Fibroblast of skin of left quadriceps (primary cell): ENCODE measurements at regions not wholly inside any gene's neighbourhood (a gene's known extent, or its start where the extent isn't known, plus 50 kb on each side); places are given as distances from the start of the nearest gene placed in this dataset.

Experiments
- DNase-seq, 2 experiments: peaks; one replicate each; pipeline ENCODE4 v3.0.0-alpha.2; 2013; ENCODE audit warnings: low read depth in 2 of 2

DNA sequence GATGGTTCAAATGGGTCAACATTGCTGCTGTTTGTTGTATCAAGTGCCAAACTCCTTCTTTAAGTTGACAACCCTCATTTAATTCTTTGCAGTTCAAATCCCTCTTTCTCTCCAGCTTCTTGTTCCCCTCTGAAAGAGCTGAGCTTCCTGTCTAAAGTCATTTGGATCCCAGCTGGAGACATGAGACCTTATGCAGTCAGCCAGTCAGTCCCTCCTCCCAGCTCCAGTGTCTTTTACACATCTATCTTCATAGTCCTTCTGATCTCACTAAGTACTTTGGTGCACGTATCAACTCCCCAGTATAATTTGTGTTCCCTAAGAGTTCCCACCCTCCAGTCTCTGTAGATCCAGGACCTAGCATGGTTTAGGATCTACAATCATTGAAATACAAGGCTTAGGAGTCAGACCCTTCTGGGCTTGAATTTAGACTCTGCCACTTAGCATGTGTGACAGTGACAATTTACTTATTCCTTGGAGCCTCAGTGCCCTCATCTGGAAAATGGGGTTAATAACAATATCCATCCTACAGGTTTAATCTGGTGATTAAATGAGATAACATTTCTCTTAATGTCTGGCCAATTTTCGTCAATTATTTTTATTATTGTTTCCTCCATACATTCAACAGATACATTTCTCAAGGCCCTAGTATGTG, 102.8 kb upstream of the SEMA6D start:
- no peak for DNase-seq

DNA sequence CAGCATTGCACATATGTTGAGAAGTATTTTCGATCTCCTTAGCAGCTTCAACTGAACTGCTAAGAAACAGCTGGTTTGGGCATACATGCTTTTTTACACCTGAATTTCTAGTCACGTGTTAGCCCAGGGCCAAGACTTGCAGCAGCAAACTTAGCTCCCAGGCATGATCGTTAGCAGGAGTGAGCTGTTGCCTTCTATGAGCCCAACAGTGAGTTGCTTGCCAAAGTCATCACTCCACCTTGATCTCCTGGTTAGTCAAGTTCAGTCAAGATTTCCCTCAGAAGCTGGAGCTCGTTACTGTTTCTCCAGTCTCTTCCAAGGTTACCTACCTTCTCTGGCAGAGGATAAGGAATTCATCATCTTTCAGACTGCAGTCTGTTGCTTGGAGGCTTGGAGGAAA, 100.4 kb upstream of the SEMA6D start:
- DNase-seq, result no peak

DNA sequence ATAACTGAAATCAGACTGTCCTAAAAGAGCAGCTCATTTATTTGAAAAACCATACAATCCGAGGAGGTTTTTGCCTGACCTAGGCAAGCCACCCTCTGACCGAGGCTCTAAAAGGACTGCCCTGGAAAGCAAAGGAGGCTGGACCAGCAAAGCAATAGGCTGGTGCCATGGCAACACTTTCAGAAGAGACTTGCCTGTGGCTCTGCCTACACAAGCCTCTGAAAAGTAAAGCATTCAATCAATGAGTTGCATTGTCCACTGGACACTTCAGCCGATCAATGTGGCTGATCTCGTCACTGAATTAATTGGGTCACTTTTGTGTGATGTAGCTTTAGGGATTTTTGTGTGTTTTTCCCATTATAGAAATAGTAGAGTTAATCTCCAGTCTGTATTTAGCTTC, 99.1 kb upstream of the SEMA6D start:
- DNase-seq, result no peak

DNA sequence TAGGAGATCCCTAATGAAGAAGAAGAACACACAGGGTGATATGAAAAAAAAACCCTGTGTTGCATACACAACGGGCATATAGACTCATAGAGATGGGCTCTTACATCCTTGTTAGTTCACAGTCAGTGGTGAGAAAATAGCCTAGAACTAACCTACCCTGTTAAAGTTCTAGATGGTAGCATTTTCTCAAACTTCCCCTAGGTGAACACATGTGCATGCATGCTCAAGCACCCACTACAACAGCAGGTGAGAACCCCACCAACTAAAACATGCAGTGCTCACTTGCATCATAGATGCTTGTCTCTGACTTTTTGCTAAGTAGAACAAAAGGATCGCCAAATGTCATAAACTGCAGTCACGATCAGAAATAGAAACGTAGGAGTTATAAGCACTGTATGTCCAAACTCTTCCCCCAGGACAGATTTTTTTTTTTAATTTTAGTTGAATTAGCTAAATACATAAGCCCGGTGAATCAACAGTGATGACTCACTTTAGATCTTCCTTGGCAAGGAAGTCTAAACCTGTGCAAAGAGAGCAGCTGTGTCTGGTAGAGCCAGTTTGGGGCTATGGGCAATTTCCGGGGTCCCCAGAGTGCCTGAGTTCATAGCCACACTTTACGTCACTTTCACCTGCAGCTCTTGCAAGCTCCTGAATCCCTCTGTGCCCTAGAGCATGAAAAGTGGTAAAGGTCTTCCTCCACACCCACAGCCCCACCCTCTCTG, 96.2 kb upstream of the SEMA6D start:
- no peak for DNase-seq

DNA sequence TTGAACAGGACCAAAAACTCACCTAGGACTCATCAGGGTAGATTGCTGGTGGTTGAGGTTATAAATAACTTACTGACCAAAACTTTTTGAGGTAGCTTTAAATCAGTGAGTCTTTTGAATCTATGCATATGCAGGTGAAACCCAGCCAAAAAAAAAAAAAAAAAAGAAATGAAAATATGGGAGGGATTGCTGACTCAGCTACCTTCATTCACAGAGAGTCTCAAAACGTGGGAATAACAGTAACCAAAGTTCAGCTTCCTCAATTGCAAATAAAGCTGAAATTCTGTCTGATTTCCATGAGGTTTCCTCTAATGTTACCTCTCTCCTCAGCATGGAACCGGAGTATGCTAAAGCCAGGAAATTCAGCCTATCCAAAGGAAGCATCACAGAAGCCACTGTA, 95.2 kb upstream of the SEMA6D start:
- DNase-seq, result no peak

DNA sequence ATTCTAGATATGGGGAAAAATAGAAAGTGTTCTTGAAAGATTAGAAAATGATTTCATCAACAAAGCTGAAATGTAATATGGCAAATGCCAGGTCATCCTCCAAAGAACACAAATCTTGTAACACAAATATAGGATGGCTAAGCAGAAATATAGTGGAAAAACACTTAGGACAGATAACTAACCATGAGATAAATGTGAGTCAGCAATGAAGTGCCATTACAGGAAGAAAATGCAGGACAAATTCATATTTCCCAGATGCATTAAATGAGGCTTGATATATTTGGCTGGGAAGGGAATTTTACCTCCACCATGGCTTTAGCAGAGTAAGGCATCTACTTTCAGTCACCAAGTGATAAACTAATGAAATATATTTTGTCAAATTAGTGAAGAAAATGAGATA, 92.8 kb upstream of the SEMA6D start:
- DNase-seq, result no peak

DNA sequence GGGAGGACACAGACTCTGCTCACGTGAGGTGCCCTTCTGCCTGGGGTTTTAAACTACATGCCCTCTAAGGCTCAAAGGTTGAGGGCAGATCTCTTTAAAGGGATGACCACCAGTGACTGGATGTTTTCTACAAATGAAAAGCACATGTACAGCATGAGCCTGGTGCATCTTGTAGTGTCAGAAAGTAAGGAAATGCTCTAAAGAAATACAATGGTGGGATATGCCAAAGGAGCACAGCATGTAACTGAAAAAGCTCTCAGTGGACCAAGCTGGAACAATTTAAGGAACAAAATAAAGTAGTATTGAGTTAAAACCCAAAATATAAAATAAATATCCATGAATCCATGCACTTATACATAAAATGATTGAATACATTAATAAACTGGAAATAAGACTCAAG, 78.3 kb upstream of the SEMA6D start:
- no peak for DNase-seq

DNA sequence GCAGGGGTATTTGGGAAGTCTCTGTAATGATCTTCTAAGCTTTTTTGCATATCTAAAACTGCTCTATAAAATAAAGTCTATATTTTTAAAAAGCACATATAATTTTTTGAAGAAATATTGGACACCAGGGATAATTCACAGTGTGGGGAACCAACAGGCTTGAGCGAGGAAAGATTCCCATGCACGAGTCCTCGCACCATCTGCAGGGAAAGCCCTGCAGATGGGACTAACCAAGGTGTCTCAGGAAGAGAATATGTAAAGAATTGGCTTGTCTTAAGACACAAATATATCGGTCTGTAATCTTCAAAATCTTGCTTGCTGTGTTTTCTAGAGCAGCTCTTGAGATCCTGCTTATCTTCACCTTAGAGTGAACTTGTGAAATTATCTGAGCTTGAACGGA, 77.2 kb upstream of the SEMA6D start:
- DNase-seq, result no peak

DNA sequence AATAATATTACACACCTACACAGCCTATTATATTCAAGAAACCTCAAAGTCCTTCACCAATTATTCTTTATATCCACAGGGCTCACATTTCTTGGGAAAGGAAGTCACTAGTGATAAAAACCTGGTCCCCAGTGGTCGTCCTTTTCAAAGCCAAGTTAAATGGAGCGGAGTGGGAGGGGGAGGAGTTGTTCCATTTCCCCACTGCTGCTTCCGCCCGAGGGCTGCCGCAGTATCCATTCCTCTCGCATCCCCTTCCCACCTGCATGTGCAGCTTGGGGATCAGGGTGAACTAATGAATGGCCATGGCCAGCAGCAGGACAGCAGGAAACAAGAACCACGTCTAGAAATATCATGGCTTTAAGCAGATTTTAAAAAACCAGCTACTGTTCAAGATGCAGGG, 76.4 kb upstream of the SEMA6D start:
- no peak for DNase-seq

DNA sequence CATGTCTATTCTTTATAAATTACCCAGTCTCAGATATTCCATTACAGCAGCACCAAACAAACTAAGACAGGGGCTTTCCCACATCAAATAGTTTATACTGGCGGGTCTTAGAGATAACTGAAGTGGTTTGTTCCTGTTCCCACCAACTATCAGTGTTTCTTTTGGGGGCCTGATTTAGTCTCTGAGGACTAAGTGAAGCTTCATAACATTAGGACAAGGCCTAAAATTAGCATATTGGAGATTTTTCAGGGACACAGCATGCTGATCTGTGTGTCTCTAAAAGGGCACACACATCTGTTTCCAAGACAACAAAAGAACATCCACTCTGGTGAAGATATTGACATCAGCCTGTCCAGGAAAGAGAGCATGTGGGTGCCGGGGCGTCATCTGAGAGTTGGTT, 72.6 kb upstream of the SEMA6D start:
- no peak for DNase-seq

DNA sequence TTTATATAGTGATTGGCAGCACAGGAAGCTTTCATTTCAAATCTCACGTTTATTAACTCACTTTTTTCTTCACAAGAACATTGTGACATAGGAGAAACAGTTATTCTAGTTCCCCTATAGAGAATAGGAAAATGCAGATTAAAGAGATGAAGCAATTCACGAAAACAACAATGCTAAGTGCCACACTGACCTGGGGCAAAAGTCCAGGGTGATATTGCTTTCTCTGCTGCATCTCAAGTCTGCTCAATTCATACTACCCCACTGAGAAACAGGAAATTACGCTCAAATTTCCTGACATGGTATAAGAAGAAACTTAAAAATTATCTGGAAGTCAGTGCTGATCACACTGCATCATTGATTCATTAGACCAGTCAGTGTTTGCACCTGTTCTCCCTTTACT, 66.7 kb upstream of the SEMA6D start:
- DNase-seq, result no peak

DNA sequence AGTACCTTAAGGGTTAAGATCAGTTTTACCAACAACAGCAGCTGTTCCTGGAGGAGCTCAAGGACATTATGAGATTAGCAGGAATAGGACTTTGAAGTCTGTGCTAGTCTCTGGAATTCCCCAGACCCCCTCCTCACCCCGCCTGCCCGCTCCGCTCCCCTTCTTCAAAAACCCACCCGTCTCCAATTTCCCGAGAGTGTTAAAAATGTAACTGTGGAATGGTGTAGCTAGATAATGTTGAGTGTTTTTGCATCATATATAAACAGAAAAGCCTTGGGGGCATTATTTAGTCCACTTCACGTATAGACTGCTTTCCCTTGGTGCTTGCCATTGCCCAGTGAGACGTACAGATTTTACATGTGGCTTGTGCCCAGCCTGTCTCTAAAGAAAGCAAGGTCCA, 65.0 kb upstream of the SEMA6D start:
- no peak for DNase-seq

DNA sequence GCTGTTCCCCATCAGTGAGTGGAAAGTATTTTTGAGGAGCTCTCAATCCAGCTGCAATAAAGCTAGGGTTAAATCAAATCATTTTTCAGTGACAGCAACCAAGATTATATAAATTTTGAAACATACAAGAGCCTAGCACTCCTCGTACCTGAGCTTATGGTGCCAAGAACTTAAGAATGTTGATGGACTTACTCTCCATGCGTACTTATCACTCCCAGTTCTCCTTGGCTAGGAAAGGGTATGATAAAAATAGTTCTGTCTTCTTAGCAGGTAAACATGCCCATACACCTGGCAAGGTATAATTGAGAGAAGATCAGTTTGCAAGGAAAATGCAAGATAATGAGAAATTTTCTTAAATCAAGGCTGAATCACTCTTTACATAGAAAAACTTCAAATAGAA, 64.5 kb upstream of the SEMA6D start:
- DNase-seq, result no peak

DNA sequence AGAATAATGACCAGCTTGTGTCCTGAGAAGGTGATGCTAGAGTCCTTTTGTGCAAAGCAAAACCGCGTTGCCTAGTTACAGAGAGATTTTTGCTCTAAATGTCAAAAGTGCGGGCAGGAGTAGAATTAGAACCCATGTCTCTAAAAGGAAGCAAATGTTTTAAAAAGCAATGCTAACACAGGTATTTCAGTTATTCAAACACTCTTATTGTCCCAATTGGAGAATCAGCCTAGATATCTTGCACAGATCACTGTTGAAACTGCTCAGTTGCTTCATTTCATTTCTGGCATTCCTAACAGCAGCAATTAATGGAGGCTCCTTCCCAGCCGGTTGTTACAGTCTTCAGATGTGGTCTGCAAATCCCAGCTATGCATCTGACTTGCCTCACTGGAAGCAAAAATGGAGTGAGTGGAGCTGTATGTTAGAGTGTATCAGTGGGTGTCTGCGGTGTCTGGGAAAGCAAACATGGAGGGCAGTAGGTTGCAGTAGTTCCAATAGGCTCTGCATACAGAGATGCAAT, 55.6 kb upstream of the SEMA6D start:
- peak in 1 of 2 experiments; percentile 20 for DNase-seq

DNA sequence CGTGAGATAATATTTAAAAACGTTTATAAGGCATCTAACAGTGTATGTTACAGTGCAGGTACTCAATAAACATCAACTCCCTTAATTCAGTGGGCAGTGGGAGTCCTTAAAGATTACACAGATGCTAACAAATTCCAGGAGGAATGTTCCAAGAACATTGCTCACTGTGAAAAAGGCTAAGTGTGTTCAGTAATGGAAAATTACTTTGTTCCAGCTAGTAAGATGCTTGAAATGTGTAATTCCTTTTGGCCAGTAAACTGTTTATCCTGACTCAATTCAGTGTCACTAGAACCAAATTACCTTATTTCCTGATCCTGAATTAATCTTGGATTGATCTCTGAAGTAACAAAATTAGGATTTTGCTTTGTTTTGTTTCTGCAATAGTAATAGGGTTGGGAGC, 54.2 kb upstream of the SEMA6D start:
- no peak for DNase-seq
